GM12878 (cell line): ENCODE measurements at regions not wholly inside any gene's neighbourhood (a gene's known extent, or its start where the extent isn't known, plus 50 kb on each side); places are given as distances from the start of the nearest gene placed in this dataset.

Experiments
- EZH2 ChIP-seq: IDR thresholded peaks from 2 replicates; pipeline ENCODE4 v1.6.1; 2012; ENCODE audit warnings: low read depth, mild to moderate bottlenecking, control low read depth, inconsistent platforms, low read length, borderline replicate concordance; ENCODE audit not compliant: control insufficient read depth
- GABPA ChIP-seq: IDR thresholded peaks from 2 replicates; pipeline ENCODE4 v1.6.1; 2014; ENCODE audit warnings: antibody characterized with exemption, low read depth, mild to moderate bottlenecking, inconsistent platforms
- JUND ChIP-seq: IDR thresholded peaks from 2 replicates; pipeline ENCODE4 v1.6.1; 2012; ENCODE audit warnings: low read depth, mild to moderate bottlenecking, low read length, improper control_type of control experiment, moderate library complexity
- MTA2 ChIP-seq: fragments of 450-650 bp; IDR thresholded peaks from 2 replicates; pipeline ENCODE4 v1.6.1; 2016; ENCODE audit warnings: low read depth, mild to moderate bottlenecking, moderate library complexity
- MYC ChIP-seq: IDR thresholded peaks from 2 replicates; pipeline ENCODE4 v1.6.1; 2011; ENCODE audit warnings: mild to moderate bottlenecking, low read length, moderate library complexity, inconsistent platforms; ENCODE audit not compliant: insufficient read depth, insufficient replicate concordance, insufficient read length, severe bottlenecking
- POLR2AphosphoS2 ChIP-seq: IDR thresholded peaks from 2 replicates; pipeline ENCODE4 v1.6.1; 2011; ENCODE audit warnings: low read depth, mild to moderate bottlenecking, low read length, improper control_type of control experiment, moderate library complexity
- ZNF207 ChIP-seq: fragments of 450-650 bp; IDR thresholded peaks from 2 replicates; pipeline ENCODE4 v1.6.1; 2014; ENCODE audit warnings: antibody characterized with exemption, mild to moderate bottlenecking, borderline replicate concordance
- TF ChIP-seq, protein P1 (sequence below), 3 experiments: IDR thresholded peaks in 2 of 3; conservative IDR thresholded peaks in 1 of 3; 2 replicates each; pipeline ENCODE4 v1.5.1; 2011; ENCODE audit warnings: low read depth in 3 of 3, low read length in 3 of 3, mild to moderate bottlenecking in 3 of 3, control low read depth in 2 of 3, moderate library complexity in 2 of 3, inconsistent platforms in 1 of 3, mixed read lengths in 1 of 3; ENCODE audit not compliant: control insufficient read depth in 2 of 3, insufficient read depth in 1 of 3; ENCODE audit errors: extremely low read depth in 1 of 3
- TF ChIP-seq, protein P2 (sequence below): fragments of 450-650 bp; IDR thresholded peaks from 2 replicates; pipeline ENCODE4 v1.6.1; 2018; ENCODE audit warnings: borderline replicate concordance, mild to moderate bottlenecking; ENCODE audit not compliant: partially characterized antibody
- TF ChIP-seq, protein P3 (sequence below): IDR thresholded peaks from 2 replicates; pipeline ENCODE4 v1.6.1; 2012; ENCODE audit warnings: mild to moderate bottlenecking, low read depth, low read length
- TF ChIP-seq, protein P4 (sequence below): IDR thresholded peaks from 2 replicates; pipeline ENCODE4 v1.6.1; 2012; ENCODE audit warnings: low read depth, low read length, improper control_type of control experiment

DNA sequence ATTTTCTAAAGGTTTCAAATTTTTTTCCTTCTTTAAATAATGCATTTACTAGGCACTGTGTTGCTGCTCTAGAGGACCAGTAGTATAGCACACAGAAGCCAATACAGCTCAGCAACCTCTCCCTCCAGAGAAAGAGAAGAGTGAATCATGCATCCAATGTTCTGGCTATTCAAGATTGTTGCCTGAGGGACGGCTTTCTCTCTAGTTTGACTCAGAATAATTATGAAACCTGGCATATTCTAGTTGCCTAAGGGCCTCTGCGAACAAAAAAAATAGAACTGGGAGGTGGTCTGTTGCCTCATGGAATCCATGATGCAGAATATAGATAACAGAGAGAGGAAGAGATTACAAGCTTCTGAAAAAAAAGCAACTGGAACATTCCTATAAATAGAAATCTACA is 1233.3 kb upstream of the PABPC4L start:
- TF ChIP-seq, protein P1, sequence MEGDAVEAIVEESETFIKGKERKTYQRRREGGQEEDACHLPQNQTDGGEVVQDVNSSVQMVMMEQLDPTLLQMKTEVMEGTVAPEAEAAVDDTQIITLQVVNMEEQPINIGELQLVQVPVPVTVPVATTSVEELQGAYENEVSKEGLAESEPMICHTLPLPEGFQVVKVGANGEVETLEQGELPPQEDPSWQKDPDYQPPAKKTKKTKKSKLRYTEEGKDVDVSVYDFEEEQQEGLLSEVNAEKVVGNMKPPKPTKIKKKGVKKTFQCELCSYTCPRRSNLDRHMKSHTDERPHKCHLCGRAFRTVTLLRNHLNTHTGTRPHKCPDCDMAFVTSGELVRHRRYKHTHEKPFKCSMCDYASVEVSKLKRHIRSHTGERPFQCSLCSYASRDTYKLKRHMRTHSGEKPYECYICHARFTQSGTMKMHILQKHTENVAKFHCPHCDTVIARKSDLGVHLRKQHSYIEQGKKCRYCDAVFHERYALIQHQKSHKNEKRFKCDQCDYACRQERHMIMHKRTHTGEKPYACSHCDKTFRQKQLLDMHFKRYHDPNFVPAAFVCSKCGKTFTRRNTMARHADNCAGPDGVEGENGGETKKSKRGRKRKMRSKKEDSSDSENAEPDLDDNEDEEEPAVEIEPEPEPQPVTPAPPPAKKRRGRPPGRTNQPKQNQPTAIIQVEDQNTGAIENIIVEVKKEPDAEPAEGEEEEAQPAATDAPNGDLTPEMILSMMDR (IDR thresholded peaks at IDR 0.05 in 2 of 3, conservative IDR thresholded peaks at IDR 0.05 in 1 of 3; ENCODE audit: control insufficient read depth in 2 of 3, extremely low read depth in 1 of 3, insufficient read depth in 1 of 3, low read depth in 3 of 3, low read length in 3 of 3), result no peak
- TF ChIP-seq, protein P2, sequence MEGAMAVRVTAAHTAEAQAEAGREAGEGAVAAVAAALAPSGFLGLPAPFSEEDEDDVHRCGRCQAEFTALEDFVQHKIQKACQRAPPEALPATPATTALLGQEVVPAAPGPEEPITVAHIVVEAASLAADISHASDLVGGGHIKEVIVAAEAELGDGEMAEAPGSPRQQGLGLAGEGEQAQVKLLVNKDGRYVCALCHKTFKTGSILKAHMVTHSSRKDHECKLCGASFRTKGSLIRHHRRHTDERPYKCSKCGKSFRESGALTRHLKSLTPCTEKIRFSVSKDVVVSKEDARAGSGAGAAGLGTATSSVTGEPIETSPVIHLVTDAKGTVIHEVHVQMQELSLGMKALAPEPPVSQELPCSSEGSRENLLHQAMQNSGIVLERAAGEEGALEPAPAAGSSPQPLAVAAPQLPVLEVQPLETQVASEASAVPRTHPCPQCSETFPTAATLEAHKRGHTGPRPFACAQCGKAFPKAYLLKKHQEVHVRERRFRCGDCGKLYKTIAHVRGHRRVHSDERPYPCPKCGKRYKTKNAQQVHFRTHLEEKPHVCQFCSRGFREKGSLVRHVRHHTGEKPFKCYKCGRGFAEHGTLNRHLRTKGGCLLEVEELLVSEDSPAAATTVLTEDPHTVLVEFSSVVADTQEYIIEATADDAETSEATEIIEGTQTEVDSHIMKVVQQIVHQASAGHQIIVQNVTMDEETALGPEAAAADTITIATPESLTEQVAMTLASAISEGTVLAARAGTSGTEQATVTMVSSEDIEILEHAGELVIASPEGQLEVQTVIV, result no peak
- TF ChIP-seq EZH2 (no peak), MTA2 (no peak), GABPA (no peak), ZNF207 (no peak), JUND (no peak), MYC (no peak), POLR2AphosphoS2 (no peak)
- TF ChIP-seq, protein P3, sequence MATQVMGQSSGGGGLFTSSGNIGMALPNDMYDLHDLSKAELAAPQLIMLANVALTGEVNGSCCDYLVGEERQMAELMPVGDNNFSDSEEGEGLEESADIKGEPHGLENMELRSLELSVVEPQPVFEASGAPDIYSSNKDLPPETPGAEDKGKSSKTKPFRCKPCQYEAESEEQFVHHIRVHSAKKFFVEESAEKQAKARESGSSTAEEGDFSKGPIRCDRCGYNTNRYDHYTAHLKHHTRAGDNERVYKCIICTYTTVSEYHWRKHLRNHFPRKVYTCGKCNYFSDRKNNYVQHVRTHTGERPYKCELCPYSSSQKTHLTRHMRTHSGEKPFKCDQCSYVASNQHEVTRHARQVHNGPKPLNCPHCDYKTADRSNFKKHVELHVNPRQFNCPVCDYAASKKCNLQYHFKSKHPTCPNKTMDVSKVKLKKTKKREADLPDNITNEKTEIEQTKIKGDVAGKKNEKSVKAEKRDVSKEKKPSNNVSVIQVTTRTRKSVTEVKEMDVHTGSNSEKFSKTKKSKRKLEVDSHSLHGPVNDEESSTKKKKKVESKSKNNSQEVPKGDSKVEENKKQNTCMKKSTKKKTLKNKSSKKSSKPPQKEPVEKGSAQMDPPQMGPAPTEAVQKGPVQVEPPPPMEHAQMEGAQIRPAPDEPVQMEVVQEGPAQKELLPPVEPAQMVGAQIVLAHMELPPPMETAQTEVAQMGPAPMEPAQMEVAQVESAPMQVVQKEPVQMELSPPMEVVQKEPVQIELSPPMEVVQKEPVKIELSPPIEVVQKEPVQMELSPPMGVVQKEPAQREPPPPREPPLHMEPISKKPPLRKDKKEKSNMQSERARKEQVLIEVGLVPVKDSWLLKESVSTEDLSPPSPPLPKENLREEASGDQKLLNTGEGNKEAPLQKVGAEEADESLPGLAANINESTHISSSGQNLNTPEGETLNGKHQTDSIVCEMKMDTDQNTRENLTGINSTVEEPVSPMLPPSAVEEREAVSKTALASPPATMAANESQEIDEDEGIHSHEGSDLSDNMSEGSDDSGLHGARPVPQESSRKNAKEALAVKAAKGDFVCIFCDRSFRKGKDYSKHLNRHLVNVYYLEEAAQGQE, result no peak
- TF ChIP-seq, protein P4, sequence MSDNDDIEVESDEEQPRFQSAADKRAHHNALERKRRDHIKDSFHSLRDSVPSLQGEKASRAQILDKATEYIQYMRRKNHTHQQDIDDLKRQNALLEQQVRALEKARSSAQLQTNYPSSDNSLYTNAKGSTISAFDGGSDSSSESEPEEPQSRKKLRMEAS, result no peak
